GM23248 (cell line): ENCODE measurements at regions not wholly inside any gene's neighbourhood (a gene's known extent, or its start where the extent isn't known, plus 50 kb on each side); places are given as distances from the start of the nearest gene placed in this dataset.
A peak's percentile ranks its signal among the peaks of the same experiment; 100 is the strongest.

ENCODE experiments used
- DNase-seq: peaks from one replicate; pipeline ENCODE4 v3.0.0-alpha.2; 2015
- H2AFZ ChIP-seq: fragments of 200-600 bp; sonication (generic); 2 replicates; pipeline ENCODE4 v1.6.1; 2016; ENCODE audit warnings: antibody characterized with exemption
- H3F3A ChIP-seq: fragments of 200-600 bp; sonication (generic); 2 replicates; pipeline ENCODE4 v1.6.1; 2016; ENCODE audit warnings: mild to moderate bottlenecking, antibody characterized with exemption, mixed run types; ENCODE audit not compliant: insufficient read depth
- H3K27ac ChIP-seq: fragments of 200-600 bp; sonication (generic); 2 replicates; pipeline ENCODE4 v1.5.1; 2016; ENCODE audit warnings: mild to moderate bottlenecking
- H3K27me3 ChIP-seq: fragments of 200-600 bp; sonication (generic); replicated peaks from 2 replicates; pipeline ENCODE4 v1.6.1; 2016; ENCODE audit warnings: mild to moderate bottlenecking; ENCODE audit not compliant: insufficient read depth
- H3K36me3 ChIP-seq: fragments of 200-600 bp; sonication (generic); 2 replicates; pipeline ENCODE4 v1.6.1; 2016; ENCODE audit warnings: low read depth, mild to moderate bottlenecking
- H3K4me1 ChIP-seq: fragments of 200-600 bp; sonication (generic); 2 replicates; pipeline ENCODE4 v1.6.1; 2016; ENCODE audit warnings: mild to moderate bottlenecking; ENCODE audit not compliant: insufficient read depth
- H3K4me2 ChIP-seq: fragments of 200-600 bp; sonication (generic); one replicate; pipeline ENCODE4 v1.6.1; 2016; ENCODE audit warnings: mild to moderate bottlenecking; ENCODE audit not compliant: unreplicated experiment
- H3K4me3 ChIP-seq: fragments of 200-600 bp; sonication (generic); 2 replicates; pipeline ENCODE4 v1.5.1; 2016; ENCODE audit warnings: mild to moderate bottlenecking
- H3K79me2 ChIP-seq: fragments of 200-600 bp; sonication (generic); 2 replicates; pipeline ENCODE4 v1.6.1; 2016; ENCODE audit warnings: mild to moderate bottlenecking; ENCODE audit not compliant: insufficient read depth
- H3K9ac ChIP-seq: fragments of 200-600 bp; sonication (generic); 2 replicates; pipeline ENCODE4 v1.6.1; 2016; ENCODE audit warnings: mild to moderate bottlenecking
- H3K9me2 ChIP-seq: fragments of 200-600 bp; sonication (generic); 2 replicates; pipeline ENCODE4 v1.6.1; 2016; ENCODE audit warnings: mixed run types, mild to moderate bottlenecking, moderate library complexity; ENCODE audit not compliant: insufficient read depth
- H3K9me3 ChIP-seq: fragments of 200-600 bp; sonication (generic); one replicate; pipeline ENCODE4 v1.6.1; 2017; ENCODE audit warnings: low read depth
- H4K20me1 ChIP-seq: fragments of 200-600 bp; sonication (generic); 2 replicates; pipeline ENCODE4 v1.6.0; 2016; ENCODE audit not compliant: insufficient read depth
- EZH2 ChIP-seq: fragments of 200-600 bp; sonication (generic); IDR thresholded peaks from 2 replicates; pipeline ENCODE4 v1.6.1; 2018; ENCODE audit warnings: antibody characterized with exemption, mild to moderate bottlenecking; ENCODE audit not compliant: insufficient read depth, poor library complexity, severe bottlenecking
- EZH2phosphoT487 ChIP-seq: fragments of 200-600 bp; sonication (generic); IDR thresholded peaks from 2 replicates; pipeline ENCODE4 v1.6.1; 2018; ENCODE audit warnings: antibody characterized with exemption, moderate library complexity, mild to moderate bottlenecking, low read depth; ENCODE audit not compliant: insufficient read depth
- WGBS, 2 experiments: methylation state at CpG; one replicate each; pipeline ENCODE4 v1.1.6; 2015 to 2017; ENCODE audit warnings: low lambda C conversion rate in 2 of 2, low coverage in 1 of 2; ENCODE audit errors: missing lambda C conversion rate in 2 of 2; 5-methylcytosine and 5-hydroxymethylcytosine counted together
- in situ Hi-C: fragments of 300-500 bp; cut with MboI; formaldehyde crosslinking; loops from 2 replicates; pipeline ENCODE4 v1.15.0; 2020

DNA sequence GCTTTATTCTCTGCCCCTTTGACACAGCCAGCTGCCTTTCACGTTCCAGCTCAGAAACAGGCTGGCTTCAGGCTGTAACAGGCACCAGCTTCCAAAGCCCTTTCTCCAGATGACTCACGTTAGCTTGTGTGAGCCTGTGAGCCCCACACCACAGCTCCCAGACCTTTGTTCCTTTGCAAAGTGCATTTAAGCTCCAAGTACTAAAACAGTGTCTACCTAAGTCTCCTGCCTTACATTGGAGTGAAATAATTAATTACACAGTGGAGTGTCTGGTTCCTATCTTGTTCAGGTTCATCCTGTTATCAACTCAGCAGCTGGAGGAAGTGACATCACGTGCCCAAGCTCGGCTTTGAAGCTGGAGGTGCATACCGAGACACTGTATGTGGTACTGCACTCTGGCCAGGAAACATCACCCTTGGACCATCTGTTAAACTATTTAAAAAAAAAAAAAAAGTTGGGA is 475.8 kb downstream of the FOXO1 start:
- Histone ChIP-seq H3K27me3 (no peaks in the 10 kb centered on the region), H2AFZ (peak overlapping the region; percentile 27; the same call in 1 of the 2 replicates)
- 2 to 8% methylated on average over 5 of the region's 5 CpGs for WGBS, 2 experiments

DNA sequence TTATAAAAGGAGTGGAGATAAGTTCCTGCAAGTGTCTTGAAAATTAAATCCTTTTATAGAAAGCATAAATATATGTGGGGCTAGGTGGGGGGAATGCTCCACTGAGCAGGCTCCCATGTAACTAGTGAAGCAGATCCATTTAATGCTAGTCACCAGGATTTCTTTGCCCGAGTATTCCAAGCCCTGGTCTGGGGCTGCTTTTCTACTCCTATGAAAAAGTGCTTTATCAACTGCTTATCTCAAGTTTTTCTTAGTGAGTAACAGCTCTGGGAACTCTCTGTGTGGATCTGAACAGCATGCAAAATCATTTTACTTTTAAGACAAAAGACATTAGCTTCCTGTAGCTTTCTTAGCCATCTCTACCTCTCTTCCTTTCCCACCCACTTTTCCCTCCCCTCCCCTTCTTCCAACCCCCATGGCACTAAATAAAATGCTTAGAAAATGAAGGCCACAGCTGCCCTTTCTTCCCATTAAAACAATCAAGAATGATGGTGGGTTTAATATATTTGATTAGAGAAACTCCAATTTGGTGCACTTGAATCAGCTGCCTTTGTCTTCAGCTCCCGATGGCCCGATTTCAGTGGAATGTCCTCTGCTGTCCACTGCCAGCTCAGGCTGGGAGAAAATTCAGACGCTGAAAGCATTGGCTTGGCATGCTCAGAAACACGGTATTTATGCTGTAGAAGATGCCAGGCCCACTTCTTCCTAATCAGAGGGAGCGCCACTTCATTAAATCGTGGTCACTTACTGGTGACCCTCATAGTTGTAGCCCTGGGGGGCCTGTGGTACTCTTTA is 475.1 kb downstream of the FOXO1 start:
- H3K4me2 ChIP-seq: peak overlapping the region; percentile 19
- no peak overlapping the region for H3K4me3 ChIP-seq
- no peaks in the 10 kb centered on the region for H3K36me3 ChIP-seq
- H3K27ac ChIP-seq: peak overlapping the region; percentile 34
- H3K4me1 ChIP-seq: peaks cover 47% of the 10 kb centered on the region
- in situ Hi-C loops: no loop called here
- peak; percentile 40 for DNase-seq
- H3F3A ChIP-seq: peaks cover 48% of the 10 kb centered on the region
- H3K9ac ChIP-seq: no peak overlapping the region
- H3K9me2 ChIP-seq: no peaks in the 10 kb centered on the region
- WGBS, 2 experiments: 30 to 35% methylated on average over 7 of the region's 7 CpGs
- no peaks in the 10 kb centered on the region for H3K27me3 ChIP-seq
- no peaks in the 10 kb centered on the region for H3K79me2 ChIP-seq
- H2AFZ ChIP-seq: 0 out of 2 replicates have a peak overlapping the region, but pooled peaks have one; percentile 1
- H4K20me1 ChIP-seq: no peaks in the 10 kb centered on the region
- H3K9me3 ChIP-seq: no peaks in the 10 kb centered on the region
- no peak for TF ChIP-seq EZH2
- TF ChIP-seq EZH2phosphoT487: no peak

More for the DNA sequence above, 475.8 kb downstream of the FOXO1 start:
- H3K79me2 ChIP-seq: no peaks in the 10 kb centered on the region
- peaks cover 48% of the 10 kb centered on the region for H3F3A ChIP-seq
- no peaks in the 10 kb centered on the region for H3K36me3 ChIP-seq
- H3K27ac ChIP-seq: peak overlapping the region; percentile 34
- H3K4me1 ChIP-seq: peaks cover 47% of the 10 kb centered on the region
- H3K9me3 ChIP-seq: no peaks in the 10 kb centered on the region
- H4K20me1 ChIP-seq: no peaks in the 10 kb centered on the region
- no peak for TF ChIP-seq EZH2
- no peak for TF ChIP-seq EZH2phosphoT487
- in situ Hi-C loops: no loop called here
- H3K4me2 ChIP-seq: peak overlapping the region; percentile 19
- H3K9ac ChIP-seq: peak overlapping the region; percentile 10
- peak; percentile 87 for DNase-seq
- H3K9me2 ChIP-seq: no peaks in the 10 kb centered on the region
- no peak overlapping the region for H3K4me3 ChIP-seq

DNA sequence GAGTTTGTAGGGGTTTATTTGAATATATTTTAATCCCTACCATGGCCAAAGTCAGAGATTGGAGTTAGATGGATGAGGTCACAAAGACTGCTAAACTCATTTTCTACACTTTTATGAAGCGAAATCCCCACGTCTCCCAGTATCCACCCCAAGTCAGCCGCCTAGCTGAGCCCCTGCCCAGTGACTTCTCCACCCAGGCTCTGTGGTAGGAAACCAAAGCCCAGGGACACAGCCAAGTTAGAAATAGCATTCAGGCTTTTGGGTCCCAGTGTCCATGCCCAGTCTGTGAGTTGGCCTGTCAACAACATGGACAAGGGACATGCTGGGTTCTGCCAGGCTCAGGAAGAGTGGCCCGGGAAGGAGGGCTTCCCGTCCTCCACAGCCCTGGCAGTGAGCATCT is 474.0 kb downstream of the FOXO1 start:
- no peak overlapping the region for H3K27ac ChIP-seq
- no peaks in the 10 kb centered on the region for H3K79me2 ChIP-seq
- in situ Hi-C loops: no loop called here
- H3K36me3 ChIP-seq: no peaks in the 10 kb centered on the region
- H3K4me2 ChIP-seq: no peak overlapping the region
- no peaks in the 10 kb centered on the region for H3K27me3 ChIP-seq
- no peak overlapping the region for H3K4me3 ChIP-seq
- WGBS, 2 experiments: 35 to 51% methylated on average over 5 of the region's 5 CpGs
- no peak overlapping the region for H2AFZ ChIP-seq
- peaks cover 48% of the 10 kb centered on the region for H3F3A ChIP-seq
- no peaks in the 10 kb centered on the region for H3K9me2 ChIP-seq
- H3K9me3 ChIP-seq: no peaks in the 10 kb centered on the region
- H3K9ac ChIP-seq: no peak overlapping the region
- DNase-seq: no peak
- TF ChIP-seq EZH2phosphoT487 (no peak), EZH2 (no peak)
- peaks cover 47% of the 10 kb centered on the region for H3K4me1 ChIP-seq
- H4K20me1 ChIP-seq: no peaks in the 10 kb centered on the region

DNA sequence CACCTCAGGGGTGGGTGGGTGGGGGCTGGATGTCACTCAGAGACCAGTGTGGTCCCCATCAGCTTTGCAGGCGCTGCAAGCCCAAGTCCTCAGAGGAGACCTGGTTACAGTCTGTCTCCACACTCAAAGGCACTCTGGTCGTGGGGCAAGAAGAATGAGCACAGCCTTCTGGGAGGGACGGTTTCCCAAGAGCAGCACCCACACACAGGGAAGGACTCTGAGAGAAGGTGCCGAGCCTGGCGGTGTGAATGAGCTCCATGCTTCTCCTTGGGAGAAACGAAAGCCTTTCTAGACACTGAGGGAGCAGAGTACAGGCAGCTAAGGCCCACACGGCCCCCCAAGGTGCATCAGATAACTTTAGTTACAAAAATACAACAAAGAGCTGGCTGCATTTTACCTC is 473.6 kb downstream of the FOXO1 start:
- Histone ChIP-seq H3K27me3 (no peaks in the 10 kb centered on the region), H3K9me2 (no peaks in the 10 kb centered on the region), H3K27ac (peak overlapping the region; percentile 73), H3K4me1 (peaks cover 47% of the 10 kb centered on the region), H3K36me3 (no peaks in the 10 kb centered on the region), H4K20me1 (no peaks in the 10 kb centered on the region), H3F3A (peaks cover 48% of the 10 kb centered on the region), H3K4me3 (peak overlapping the region; percentile 46), H3K9me3 (no peaks in the 10 kb centered on the region), H3K79me2 (no peaks in the 10 kb centered on the region), H2AFZ (peak overlapping the region; percentile 79), H3K9ac (peak overlapping the region; percentile 58), H3K4me2 (peak overlapping the region; percentile 68)
- DNase-seq: peak; percentile 66
- WGBS, 2 experiments: 11 to 16% methylated on average over 6 to 7 of the region's 7 CpGs
- TF ChIP-seq EZH2 (no peak), EZH2phosphoT487 (no peak)
- in situ Hi-C loops: no loop called here
